ENCODE measurements at regions not wholly inside any gene's neighbourhood (a gene's known extent, or its start where the extent isn't known, plus 50 kb on each side); places are given as distances from the start of the nearest gene placed in this dataset.

- no peaks in the 10 kb centered on the region for H3K27me3 Mint-ChIP-seq (ENCODE audit: low read depth in 3 of 3)
- H3K9ac ChIP-seq (ENCODE audit: insufficient read depth, low read length, poor library complexity, severe bottlenecking): no peak overlapping the region
- H3K27ac ChIP-seq (ENCODE audit: low read depth in 1 of 2, low read length in 2 of 2): no peak overlapping the region
- H3K27me3 ChIP-seq (ENCODE audit: control insufficient read depth in 2 of 2, insufficient read depth in 2 of 2, low read length in 2 of 2): no peaks in the 10 kb centered on the region
- peaks cover 16 to 39% (median 22%) of the 10 kb centered on the region in 7 donors for H3K9me3 Mint-ChIP-seq
- no peak for TF ChIP-seq CTCF (IDR thresholded peaks at IDR 0.05)
- H3K4me1 Mint-ChIP-seq: no peaks in the 10 kb centered on the region
- H3K4me3 ChIP-seq (replicated peaks in 1 of 3; ENCODE audit: low read depth in 2 of 3, low read length in 3 of 3): no peak overlapping the region
- no peaks in the 10 kb centered on the region for H3K36me3 Mint-ChIP-seq
- DNase-seq: no peak
- no peaks in the 10 kb centered on the region for H4K20me1 ChIP-seq (ENCODE audit: insufficient read depth, low read length)
- no CpG with 5 or more reads among the region's 1 CpG for WGBS (ENCODE audit: insufficient coverage)
- peaks cover 22 to 37% of the 10 kb centered on the region in 2 donors for H3K9me3 ChIP-seq (replicated peaks in 1 of 2; ENCODE audit: control insufficient read depth in 1 of 2, insufficient read depth in 1 of 2, low read length in 2 of 2)
- no peaks in the 10 kb centered on the region for H3K79me2 ChIP-seq (ENCODE audit: insufficient read depth, low read length)
- no peak overlapping the region for H2AFZ ChIP-seq (ENCODE audit: insufficient read depth, low read depth, low read length, poor library complexity, severe bottlenecking)
- H3K4me2 ChIP-seq (replicated peaks; ENCODE audit: extremely low read depth, low read length, poor library complexity, severe bottlenecking): no peak overlapping the region
- no peaks in the 10 kb centered on the region for H3K4me1 ChIP-seq (ENCODE audit: control insufficient read depth in 1 of 2, insufficient read depth in 2 of 2, low read length in 2 of 2)
- H3K27ac Mint-ChIP-seq: no peak overlapping the region
- no peak overlapping the region for H3K4me3 Mint-ChIP-seq
- intact Hi-C loops (cut with micrococcal nuclease): no loop called here
- no peaks in the 10 kb centered on the region for H3K36me3 ChIP-seq (replicated peaks in 1 of 2; ENCODE audit: control insufficient read depth in 1 of 2, insufficient read depth in 2 of 2, low read length in 2 of 2)
These were observed 222.9 kb upstream of the ERCC4 start for GRCh38 chr16:13697013-13697412.

GRCh38 chr16:13697568-13697967 lies 222.4 kb upstream of the ERCC4 start:
- Histone ChIP-seq H3K27ac (ENCODE audit: low read depth in 1 of 2, low read length in 2 of 2) (no peak overlapping the region), H3K9me3 (replicated peaks in 1 of 2; ENCODE audit: control insufficient read depth in 1 of 2, insufficient read depth in 1 of 2, low read length in 2 of 2) (peaks cover 26 to 40% of the 10 kb centered on the region in 2 donors), H3K9ac (ENCODE audit: insufficient read depth, low read length, poor library complexity, severe bottlenecking) (no peak overlapping the region), H3K36me3 (replicated peaks in 1 of 2; ENCODE audit: control insufficient read depth in 1 of 2, insufficient read depth in 2 of 2, low read length in 2 of 2) (no peaks in the 10 kb centered on the region), H4K20me1 (ENCODE audit: insufficient read depth, low read length) (no peaks in the 10 kb centered on the region), H3K27me3 (ENCODE audit: control insufficient read depth in 2 of 2, insufficient read depth in 2 of 2, low read length in 2 of 2) (no peaks in the 10 kb centered on the region), H3K4me2 (replicated peaks; ENCODE audit: extremely low read depth, low read length, poor library complexity, severe bottlenecking) (no peak overlapping the region), H3K79me2 (ENCODE audit: insufficient read depth, low read length) (no peaks in the 10 kb centered on the region), H3K4me3 (replicated peaks in 1 of 3; ENCODE audit: low read depth in 2 of 3, low read length in 3 of 3) (no peak overlapping the region), H3K4me1 (ENCODE audit: control insufficient read depth in 1 of 2, insufficient read depth in 2 of 2, low read length in 2 of 2) (no peaks in the 10 kb centered on the region), H2AFZ (ENCODE audit: insufficient read depth, low read depth, low read length, poor library complexity, severe bottlenecking) (no peak overlapping the region)
- H3K4me3 Mint-ChIP-seq: no peak overlapping the region
- H3K27ac Mint-ChIP-seq: no peak overlapping the region
- intact Hi-C loops (cut with micrococcal nuclease): no loop called here
- no peak for DNase-seq
- H3K36me3 Mint-ChIP-seq: no peaks in the 10 kb centered on the region
- no peaks in the 10 kb centered on the region for H3K27me3 Mint-ChIP-seq (ENCODE audit: low read depth in 3 of 3)
- H3K9me3 Mint-ChIP-seq: peaks cover 13 to 39% (median 23%) of the 10 kb centered on the region in 7 donors
- H3K4me1 Mint-ChIP-seq: no peaks in the 10 kb centered on the region
- no peak for TF ChIP-seq CTCF (IDR thresholded peaks at IDR 0.05)

Measured in CD14-positive monocyte (primary cell).